GM18909 (cell line): ENCODE measurements at regions not wholly inside any gene's neighbourhood (a gene's known extent, or its start where the extent isn't known, plus 50 kb on each side); places are given as distances from the start of the nearest gene placed in this dataset.

Experiments
- ATAC-seq: cut with Tn5 transposase; IDR thresholded peaks from one replicate; pipeline ENCODE4 v1.9.1; 2021; ENCODE audit warnings: mild to moderate bottlenecking; ENCODE audit not compliant: unreplicated experiment, poor library complexity

DNA sequence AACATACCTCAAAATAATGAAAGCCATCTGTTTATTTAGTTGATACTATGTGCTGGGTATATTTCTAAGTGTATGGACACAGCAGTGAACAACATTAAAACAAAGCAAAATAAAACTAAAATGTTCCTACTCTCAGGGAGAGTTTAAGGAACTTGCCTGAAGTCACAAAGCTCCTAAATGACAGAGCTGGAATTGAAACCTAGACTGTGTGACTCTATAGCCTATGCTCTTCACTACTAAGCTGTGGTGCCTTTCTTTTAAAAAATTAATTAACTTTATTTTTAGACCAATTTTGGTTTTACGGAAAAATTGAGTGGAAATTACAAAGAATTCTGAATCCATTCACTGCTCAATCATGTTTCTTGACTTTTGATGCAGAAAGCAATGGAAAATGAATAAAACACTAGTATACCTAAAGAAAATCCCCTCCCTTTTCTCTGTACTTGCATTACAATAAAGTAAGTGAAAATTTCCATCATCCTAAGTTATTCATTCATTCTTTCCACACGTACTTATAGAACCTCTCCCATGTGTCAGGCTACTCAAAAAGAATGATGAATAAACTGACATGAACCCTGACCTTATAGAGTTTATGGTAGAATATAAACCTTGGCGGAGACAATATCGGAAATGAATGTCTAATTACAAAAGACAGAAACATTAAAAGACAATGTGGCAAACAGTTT, 189.8 kb upstream of the RBMS3 start:
- no peak for ATAC-seq

DNA sequence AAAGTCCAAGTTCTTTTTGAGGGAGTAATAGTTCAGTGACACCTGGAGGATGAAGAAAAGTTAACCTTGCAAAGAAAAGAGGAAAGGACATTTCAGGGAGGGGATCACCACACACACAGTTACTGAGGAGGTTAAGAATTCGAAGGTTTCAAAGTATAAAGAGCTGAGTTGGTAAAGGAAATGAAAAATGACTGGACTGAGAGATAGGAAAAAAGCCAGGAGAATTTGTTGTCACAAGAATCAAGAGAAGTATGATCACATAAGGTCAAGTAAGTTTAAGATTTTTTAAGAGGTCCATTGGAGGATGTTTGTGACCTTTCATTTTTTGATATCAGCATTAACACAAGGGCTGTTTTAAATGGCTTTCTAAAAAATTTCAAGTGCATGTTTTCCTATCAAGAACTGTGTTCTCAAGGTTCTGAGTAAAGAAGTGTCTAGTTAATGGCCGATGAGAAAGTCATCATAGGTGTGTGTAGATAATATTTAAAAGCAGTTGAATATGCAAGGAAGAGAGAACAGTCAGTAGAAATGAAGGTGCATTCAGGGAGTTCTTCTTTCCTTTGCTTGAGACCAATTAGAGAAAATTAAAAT, 189.2 kb upstream of the RBMS3 start:
- ATAC-seq, result no peak

DNA sequence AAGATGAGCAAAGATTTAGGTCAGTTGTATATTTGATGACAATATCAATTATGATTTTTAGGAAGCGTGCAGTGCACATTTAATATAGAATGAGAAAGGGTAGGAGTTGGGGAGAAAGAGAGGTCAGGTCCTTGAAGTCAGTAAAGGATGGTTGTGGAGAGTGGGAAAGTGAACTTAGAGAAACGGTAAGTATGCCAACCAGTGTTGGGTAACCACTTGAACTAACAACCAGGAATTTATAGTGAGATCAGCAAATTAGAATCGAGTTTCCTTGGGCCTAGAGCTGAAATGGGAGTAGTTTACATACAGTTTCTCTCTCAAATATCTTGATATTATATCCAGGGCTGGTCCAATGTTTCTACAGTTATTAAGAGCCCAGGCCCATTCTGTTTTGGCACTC, 188.5 kb upstream of the RBMS3 start:
- ATAC-seq, result no peak

DNA sequence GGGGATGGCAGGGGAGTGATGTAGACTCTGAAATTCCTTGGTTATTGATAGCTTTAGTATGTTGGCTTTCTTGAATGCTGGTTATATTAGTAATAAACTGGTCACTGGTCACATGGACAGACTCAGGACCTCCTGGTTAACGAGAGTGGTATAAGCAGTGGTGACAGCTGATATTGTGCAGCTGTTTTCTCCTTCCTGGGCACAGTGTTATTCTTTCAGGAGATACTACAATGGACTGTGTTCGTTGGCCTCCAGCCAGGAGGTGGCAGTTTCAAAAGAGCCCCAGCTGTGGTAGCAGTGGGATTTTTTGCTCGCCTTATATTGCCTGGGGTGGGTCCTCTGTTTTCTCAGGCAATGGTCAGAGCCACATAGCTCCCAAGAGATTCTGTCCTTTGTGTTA, 181.6 kb upstream of the RBMS3 start:
- ATAC-seq, result no peak

GRCh38 chr3:29099775-29100174, 181.1 kb upstream of the RBMS3 start:
- ATAC-seq, result no peak

GRCh38 chr3:29100292-29100691, 180.6 kb upstream of the RBMS3 start:
- no peak for ATAC-seq

DNA sequence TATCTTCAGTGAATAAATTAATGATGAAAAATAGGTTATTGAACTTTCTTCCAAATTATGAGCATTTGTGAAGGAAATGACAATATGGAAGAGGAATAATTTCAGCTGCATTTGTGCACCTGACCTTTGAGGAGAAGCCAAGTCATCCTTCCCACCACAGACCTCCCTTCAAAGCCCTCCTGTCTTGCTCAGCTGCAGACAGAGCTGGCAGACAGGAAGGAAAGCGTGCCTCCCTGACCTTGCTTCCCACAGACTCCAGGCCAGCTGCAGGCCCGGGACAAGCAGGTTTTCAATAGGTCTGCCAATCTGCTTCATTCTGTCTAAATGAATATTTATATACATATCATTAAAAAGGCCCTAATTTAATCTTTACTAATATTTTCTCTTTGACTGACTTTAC, 152.9 kb upstream of the RBMS3 start:
- ATAC-seq, result no peak

- no peak for ATAC-seq
These were observed 143.3 kb upstream of the RBMS3 start for GRCh38 chr3:29137601-29138000.

GRCh38 chr3:29138171-29138570, 142.7 kb upstream of the RBMS3 start:
- no peak for ATAC-seq

- ATAC-seq, result no peak
These were observed 140.2 kb upstream of the RBMS3 start for GRCh38 chr3:29140666-29141065.

GRCh38 chr3:29141197-29141917, 139.5 kb upstream of the RBMS3 start:
- no peak for ATAC-seq

GRCh38 chr3:29141918-29142275, 139.0 kb upstream of the RBMS3 start:
- ATAC-seq, result no peak

- no peak for ATAC-seq
These were observed 137.7 kb upstream of the RBMS3 start for GRCh38 chr3:29143151-29143550.

DNA sequence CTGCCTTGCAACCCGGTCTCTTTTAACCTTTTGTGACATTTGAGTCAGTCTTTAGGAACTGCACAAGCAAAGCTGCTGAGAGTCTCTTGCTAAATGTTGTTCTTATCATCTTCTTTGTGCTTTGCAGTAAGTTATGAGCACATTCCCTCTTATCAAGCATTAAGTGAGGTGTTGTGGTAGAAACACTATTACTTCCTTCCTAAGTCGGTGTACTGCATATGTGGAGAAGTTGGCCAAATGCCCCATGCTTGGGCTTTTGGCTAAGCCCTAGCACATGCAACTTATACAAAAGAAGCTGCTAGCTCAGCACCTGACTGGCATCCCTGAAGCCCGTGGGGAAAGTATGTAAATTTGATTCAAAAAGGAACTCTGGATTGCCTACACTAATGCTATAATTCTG, 136.5 kb upstream of the RBMS3 start:
- ATAC-seq, result no peak

GRCh38 chr3:29144807-29145206, 136.1 kb upstream of the RBMS3 start:
- ATAC-seq, result no peak

DNA sequence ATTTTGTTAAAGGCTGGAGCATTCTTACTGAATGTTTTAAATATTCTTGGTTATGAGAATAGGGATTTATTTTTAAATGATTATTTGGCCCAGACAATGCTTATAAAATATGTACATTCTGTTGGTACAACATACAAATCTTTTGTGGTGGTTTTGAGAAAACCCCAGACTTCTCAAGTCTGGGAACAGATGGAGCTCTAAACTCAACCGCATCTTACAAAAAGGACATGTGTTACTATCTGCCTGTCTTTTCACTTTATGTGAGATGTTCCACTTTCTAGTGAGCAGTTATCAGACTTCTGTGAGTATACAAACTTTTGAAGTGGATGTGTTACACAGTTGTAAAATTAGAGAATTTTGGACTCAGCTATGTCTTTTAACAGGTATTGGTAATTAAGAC, 135.5 kb upstream of the RBMS3 start:
- ATAC-seq, result no peak

GRCh38 chr3:29152379-29152778, 128.5 kb upstream of the RBMS3 start:
- ATAC-seq, result no peak

- ATAC-seq, result peak; percentile 71
These were observed 127.1 kb upstream of the RBMS3 start for GRCh38 chr3:29153811-29154210.

GRCh38 chr3:29156086-29156715, 124.7 kb upstream of the RBMS3 start:
- no peak for ATAC-seq

- ATAC-seq, result no peak
These were observed 116.0 kb upstream of the RBMS3 start for GRCh38 chr3:29164825-29165224.

DNA sequence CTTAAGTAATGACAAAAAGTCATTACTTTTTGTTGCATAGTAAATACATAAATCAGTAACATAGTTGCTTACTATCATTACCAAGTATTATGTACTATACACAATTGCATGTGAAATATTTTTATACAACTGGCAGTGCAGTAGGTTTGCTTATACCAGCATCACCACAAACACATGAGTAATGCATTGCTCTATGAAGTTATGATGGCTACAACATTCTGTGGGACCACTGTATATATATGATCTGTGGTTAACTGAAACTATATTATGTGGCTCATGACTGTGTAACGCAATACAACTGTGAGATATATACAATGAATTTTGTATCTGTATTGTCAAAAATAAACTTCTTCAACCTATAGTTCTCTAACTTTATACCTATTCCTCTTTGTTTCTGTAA, 113.7 kb upstream of the RBMS3 start:
- no peak for ATAC-seq
